Bronchial epithelial cell (primary cell): ENCODE measurements at regions not wholly inside any gene's neighbourhood (a gene's known extent, or its start where the extent isn't known, plus 50 kb on each side); places are given as distances from the start of the nearest gene placed in this dataset.

ENCODE experiments used
- DNase-seq: peaks from one replicate; pipeline ENCODE4 v3.0.0-alpha.2; 2010; ENCODE audit warnings: low read depth
- FAIRE-seq: peaks from 2 replicates; lab custom pipeline; 2011; peaks lifted over from hg19 to GRCh38; lab: Jason Lieb, UNC
- H3K27me3 ChIP-seq: 2 replicates; pipeline ENCODE4 v1.5.1; 2011; ENCODE audit warnings: low read length; ENCODE audit not compliant: control insufficient read depth, insufficient read depth
- H3K36me3 ChIP-seq: 2 replicates; pipeline ENCODE4 v1.5.1; 2011; ENCODE audit warnings: low read length; ENCODE audit not compliant: control insufficient read depth, insufficient read depth
- H3K4me3 ChIP-seq: 2 replicates; pipeline ENCODE4 v1.5.1; 2011; ENCODE audit warnings: mild to moderate bottlenecking, low read depth, low read length, control low read depth
- CTCF ChIP-seq: IDR thresholded peaks from 2 replicates; pipeline ENCODE4 v1.5.1; 2011; ENCODE audit warnings: mild to moderate bottlenecking, moderate library complexity, low read length, control low read depth, inconsistent platforms; ENCODE audit not compliant: insufficient read depth, severe bottlenecking

- TF ChIP-seq CTCF: no peak
- Histone ChIP-seq H3K36me3 (no peaks in the 10 kb centered on the region), H3K27me3 (no peaks in the 10 kb centered on the region), H3K4me3 (no peak overlapping the region)
- no peak for FAIRE-seq
- DNase-seq: no peak
Measured at GRCh38 chr2:37544591-37545031, 126.8 kb downstream of the CDC42EP3 start.

DNA sequence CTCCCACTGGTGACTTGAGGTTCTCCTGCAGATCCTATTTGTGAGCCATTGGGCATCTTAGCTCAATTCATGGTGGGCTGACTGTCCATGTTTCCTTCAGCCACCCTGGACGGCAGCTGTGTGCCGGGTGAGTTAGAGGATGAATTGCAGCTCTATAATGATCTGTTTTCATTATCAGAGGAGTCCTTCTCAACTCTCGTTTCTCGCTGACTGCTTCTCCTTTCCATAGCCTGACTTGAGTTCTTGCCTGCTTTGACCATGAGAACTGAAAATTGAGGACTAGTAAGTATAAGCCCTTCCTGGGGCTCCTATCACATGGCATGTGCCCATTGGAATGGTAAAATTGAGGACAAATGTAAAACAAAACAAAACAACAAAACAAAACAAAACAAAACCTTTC is 121.8 kb downstream of the CDC42EP3 start:
- no peaks in the 10 kb centered on the region for H3K36me3 ChIP-seq
- DNase-seq (no peak), FAIRE-seq (no peak)
- H3K4me3 ChIP-seq: no peak overlapping the region
- TF ChIP-seq CTCF: no peak
- H3K27me3 ChIP-seq: no peaks in the 10 kb centered on the region

GRCh38 chr2:37550190-37550589 is 121.3 kb downstream of the CDC42EP3 start:
- DNase-seq (no peak), FAIRE-seq (no peak)
- H3K27me3 ChIP-seq: no peaks in the 10 kb centered on the region
- H3K36me3 ChIP-seq: no peaks in the 10 kb centered on the region
- no peak for TF ChIP-seq CTCF
- H3K4me3 ChIP-seq: no peak overlapping the region

GRCh38 chr2:37551783-37552182 is 119.7 kb downstream of the CDC42EP3 start:
- no peaks in the 10 kb centered on the region for H3K27me3 ChIP-seq
- no peak for DNase-seq
- H3K36me3 ChIP-seq: no peaks in the 10 kb centered on the region
- TF ChIP-seq CTCF: no peak
- no peak for FAIRE-seq
- H3K4me3 ChIP-seq: no peak overlapping the region

- Histone ChIP-seq H3K36me3 (no peaks in the 10 kb centered on the region), H3K27me3 (no peaks in the 10 kb centered on the region), H3K4me3 (no peak overlapping the region)
- DNase-seq: peak; percentile 72
- no peak for FAIRE-seq
- TF ChIP-seq CTCF: no peak
Measured at GRCh38 chr2:37552339-37552738, 119.1 kb downstream of the CDC42EP3 start.

DNA sequence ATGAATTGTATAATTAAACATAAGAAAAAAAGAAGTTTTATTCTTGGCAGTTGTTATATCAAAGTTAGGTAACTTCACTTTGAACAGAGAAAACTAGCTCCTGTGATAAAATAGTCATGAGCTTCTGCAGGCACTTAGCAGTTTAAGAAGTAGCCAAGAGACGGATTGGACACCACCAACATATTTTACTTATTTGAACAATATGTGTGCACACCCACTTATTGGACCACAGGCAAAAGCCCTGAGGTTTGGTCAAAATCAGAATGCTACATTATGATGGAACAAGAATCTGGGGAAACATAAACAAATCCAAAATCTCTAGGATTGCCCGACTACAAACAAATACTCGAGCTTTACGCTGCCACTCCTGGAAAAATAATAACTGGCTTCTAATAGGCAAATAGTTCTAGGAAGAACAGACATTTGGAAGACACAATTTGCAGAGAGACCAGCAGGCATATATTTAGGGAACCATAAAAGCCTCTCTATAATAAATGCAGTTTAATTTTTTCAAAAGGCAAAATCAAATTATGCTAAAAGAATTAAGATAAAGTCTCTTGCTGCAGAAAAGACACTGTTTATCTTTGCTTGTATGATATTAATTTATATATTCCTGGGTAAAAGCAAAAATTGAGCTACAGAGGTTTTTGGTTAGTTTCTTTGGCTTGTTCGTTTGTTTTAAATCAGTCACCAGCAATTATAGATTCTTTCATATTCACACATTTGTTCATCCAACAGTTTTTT is 117.9 kb downstream of the CDC42EP3 start:
- TF ChIP-seq CTCF: no peak
- FAIRE-seq (no peak), DNase-seq (no peak)
- Histone ChIP-seq H3K4me3 (no peak overlapping the region), H3K27me3 (no peaks in the 10 kb centered on the region), H3K36me3 (no peaks in the 10 kb centered on the region)
